NCI-H748 (cell line): ENCODE measurements at regions not wholly inside any gene's neighbourhood (a gene's known extent, or its start where the extent isn't known, plus 50 kb on each side); places are given as distances from the start of the nearest gene placed in this dataset.
A peak's percentile ranks its signal among the peaks of the same experiment; 100 is the strongest.

Experiments used
- DNase-seq: peaks from one replicate; lab custom pipeline; 2025; ENCODE audit not compliant: unreplicated experiment; lab: John Stamatoyannopoulos, UW

DNA sequence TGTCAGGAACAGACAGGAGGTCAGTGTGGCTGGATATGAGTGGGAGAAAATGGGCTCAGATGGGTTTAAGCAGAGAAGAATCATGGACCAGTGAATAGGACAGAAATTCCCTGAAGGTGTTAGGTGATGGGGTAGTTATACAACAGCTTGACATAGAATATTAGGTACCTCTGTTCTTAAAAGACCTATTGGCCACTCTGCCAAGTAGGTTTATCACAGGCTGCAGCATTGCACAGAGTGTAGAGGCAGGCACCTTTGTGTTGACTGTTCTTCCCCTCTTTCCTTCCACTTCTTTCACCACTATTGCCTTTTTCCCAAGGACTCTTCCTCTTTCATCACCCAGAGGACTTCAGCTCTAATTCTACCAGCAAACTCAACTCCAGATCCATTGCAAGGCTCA lies 274.4 kb downstream of the CDCA7 start:
- DNase-seq, result no peak

- DNase-seq, result no peak
These were observed 275.9 kb downstream of the CDCA7 start for GRCh38 chr2:173630425-173631126.

- no peak for DNase-seq
These were observed 276.4 kb downstream of the CDCA7 start for GRCh38 chr2:173631127-173631460.

DNA sequence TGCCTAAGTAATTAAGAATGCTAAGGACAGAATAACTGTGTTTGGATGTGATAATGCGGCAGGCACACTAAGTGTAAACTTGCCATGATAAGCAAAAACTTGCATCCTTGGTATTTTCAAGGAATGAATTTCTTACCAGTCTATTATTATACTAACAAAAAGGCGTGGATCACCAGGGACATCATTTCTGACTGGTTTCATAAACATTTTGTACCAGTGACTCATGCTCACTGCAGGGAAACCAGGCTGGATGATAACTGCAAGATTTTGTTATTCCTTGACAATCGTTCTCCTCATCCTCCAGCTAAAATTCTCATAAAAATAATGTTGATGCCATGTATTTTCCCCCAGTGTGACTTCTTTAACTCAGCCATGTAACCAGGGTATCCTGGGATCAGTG lies 289.5 kb downstream of the CDCA7 start:
- DNase-seq, result no peak

GRCh38 chr2:173647681-173648311 lies 293.1 kb downstream of the CDCA7 start:
- DNase-seq, result no peak

DNA sequence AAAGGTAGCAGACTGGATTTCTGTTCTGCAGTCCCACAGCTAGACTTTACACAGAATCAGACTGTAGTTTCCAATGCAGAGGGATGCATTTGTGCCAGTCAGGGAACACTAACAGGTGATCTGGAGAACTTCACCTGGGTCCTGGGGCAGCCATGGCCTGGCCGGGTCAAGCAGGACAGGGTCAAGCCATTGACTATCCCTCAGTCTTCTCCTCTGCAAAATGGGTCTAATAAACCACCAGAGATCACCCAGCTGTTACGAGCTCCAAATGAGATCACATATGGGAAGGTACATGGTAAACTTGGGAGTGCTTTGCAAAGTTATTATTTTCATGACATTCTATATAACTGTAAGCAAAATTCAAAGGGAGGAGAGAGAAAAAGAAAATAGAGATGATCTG lies 294.1 kb downstream of the CDCA7 start:
- DNase-seq, result no peak

DNA sequence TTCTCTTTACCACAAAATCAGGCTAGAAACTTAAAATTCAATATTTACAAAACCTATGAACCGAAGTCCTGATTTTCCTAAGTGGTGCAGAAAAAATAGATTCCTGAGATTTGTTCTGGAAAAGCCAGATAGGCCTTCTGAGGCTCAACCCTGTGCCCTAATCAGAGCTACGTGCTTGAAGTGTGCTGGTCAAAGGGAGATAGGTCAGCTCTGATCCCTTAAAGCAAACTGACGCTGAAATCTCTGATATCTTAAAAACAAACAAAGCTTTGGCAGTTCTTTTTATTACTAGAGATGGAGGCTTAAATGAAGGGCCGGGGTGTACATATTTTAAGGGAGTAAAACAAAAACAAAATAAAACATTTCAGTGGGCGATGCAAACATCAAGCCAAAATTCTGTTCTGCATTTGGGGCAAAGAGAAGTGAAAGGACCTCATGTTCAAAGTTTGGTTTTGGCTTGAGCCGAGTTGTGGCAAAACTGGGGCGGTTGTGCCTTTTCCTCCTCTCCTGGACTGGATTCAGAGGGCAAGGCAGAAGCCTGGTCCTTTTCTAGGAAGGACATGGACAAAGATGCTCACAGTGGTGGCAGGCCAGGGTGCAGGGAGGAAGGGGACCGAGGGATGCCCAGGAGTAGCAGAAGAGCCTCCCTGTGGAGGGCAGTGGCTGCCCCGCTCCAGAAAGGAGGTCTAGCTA lies 295.0 kb downstream of the CDCA7 start:
- no peak for DNase-seq

GRCh38 chr2:173651891-173652290 lies 297.2 kb downstream of the CDCA7 start:
- no peak for DNase-seq

DNA sequence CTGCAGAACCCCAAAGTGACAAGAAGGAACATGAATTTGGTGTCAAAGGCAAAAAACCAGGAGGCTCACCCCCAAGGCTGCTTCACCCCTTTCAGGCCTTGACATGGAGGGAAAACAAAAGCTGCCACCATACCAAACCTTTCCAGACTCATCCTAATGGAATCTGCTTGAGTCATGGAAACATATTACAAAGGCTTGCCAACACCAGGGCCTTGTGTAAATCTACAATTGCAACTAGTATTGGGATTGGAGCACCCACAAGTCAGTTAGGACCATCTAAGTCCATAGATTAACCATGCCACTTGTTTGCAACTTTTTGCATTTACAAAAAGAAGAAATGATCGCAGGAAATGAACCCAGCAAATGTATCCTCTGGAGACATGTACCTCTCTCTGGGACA lies 297.6 kb downstream of the CDCA7 start:
- DNase-seq, result no peak

DNA sequence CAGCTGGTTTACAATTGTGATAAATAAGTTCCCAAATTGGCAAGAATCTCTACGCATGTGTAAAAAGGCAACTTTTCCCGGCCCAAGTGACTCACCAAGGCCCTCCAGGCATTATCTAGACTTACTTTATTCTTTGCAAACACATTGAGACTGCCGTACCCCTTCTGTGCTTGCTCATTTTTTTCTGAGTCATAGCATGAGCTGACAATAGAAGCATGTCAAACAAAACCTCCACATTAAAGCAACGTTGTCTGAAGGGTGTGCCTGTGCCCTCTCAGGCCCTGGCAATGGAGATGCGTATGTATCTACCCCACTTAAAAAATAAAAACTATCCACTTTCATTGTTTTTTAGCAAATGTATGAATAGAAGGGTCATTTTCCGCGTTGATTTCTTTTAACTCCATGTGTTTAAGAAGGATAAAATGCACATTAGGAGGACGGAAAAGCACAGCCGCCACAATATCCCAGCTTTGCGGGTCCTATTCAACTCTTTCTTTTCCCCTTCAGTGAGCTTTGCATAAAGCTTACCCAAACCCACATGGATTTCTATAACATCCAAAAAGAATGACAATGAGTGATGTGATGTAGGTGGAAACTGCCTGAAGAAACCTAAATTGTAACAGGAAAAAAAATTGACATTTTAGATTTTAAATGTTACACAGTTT lies 298.2 kb downstream of the CDCA7 start:
- DNase-seq, result peak; percentile 64

DNA sequence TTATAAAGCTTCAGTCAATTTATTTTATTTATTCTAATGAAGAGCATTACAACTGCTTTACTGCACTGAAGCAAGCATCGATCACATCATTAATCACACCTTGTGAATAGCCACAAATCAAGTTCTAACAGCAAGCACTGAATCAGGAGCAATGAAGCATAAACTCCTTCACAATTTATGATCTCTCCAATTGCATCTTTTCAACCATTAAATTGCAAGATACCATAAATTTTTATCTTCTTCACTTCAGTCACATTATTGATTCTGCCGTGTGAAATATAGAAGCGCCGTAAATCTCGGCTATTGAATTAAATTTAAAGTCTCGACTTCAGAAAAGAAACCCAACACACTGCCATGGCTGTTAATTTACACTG lies 298.7 kb downstream of the CDCA7 start:
- no peak for DNase-seq

GRCh38 chr2:173654161-173654895 lies 299.7 kb downstream of the CDCA7 start:
- peak; percentile 58 for DNase-seq

DNA sequence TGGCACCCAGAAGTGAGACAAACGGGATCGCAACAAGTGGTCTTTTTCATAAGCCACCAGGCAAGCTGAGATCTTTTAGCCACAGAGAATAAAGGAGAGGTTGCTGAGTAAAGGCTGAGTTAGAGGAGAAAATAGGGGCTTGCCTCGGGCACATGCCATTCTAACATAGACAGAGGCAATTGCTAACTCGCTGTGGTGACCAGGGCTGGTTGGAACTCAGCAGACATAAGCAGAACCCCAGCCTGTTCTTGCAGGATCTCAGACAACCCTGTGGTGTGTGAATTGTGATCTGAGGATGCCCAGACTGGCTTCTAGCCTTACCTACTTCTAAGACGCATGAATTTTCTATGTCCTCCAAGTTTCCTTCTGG lies 300.2 kb downstream of the CDCA7 start:
- DNase-seq, result no peak

DNA sequence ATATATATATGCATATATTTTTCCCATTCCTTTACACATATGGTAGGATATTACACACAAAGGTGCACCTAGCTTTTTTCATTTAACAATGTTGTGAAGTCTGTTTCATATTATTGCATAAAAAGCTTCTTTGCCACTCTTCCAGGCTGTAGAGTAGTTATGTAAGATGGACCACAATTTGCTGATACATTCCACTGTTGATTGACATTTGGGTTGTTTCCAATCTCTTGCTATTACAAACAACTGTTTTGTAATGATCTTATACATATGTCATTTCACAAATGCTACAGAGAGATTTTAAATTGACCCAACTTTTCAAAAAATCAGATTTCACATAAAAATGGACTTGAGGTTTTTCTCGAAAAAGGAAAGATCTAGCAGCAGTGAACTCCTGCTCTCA lies 301.4 kb downstream of the CDCA7 start:
- no peak for DNase-seq

GRCh38 chr2:173657996-173658717 lies 303.5 kb downstream of the CDCA7 start:
- no peak for DNase-seq

GRCh38 chr2:173658946-173659371 lies 304.3 kb downstream of the CDCA7 start:
- no peak for DNase-seq

- no peak for DNase-seq
These were observed 304.8 kb downstream of the CDCA7 start for GRCh38 chr2:173659509-173659908.

DNA sequence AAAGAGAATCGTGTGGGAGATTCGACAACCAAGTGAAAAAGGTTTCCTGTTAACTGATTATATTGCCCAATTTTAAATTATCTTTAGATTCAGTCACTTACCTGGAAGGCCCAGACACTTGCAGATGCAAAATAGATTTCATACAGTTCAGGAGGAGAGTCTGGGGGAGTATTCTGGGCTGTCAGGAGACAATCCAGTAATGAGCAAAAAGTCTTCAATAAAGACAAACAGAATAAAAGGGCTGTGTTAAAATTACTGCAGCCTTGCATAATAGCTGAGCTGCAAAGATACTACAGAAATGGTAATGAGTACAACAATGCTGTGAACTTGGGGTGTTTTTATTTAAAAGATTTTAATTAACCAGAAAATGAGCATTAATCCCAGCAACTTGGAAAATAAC lies 303.6 kb downstream of the SP3 start:
- no peak for DNase-seq

- no peak for DNase-seq
These were observed 301.8 kb downstream of the SP3 start for GRCh38 chr2:173663353-173663752.

- no peak for DNase-seq
These were observed 301.2 kb downstream of the SP3 start for GRCh38 chr2:173663835-173664512.
